ENCODE measurements at regions not wholly inside any gene's neighbourhood (a gene's known extent, or its start where the extent isn't known, plus 50 kb on each side); places are given as distances from the start of the nearest gene placed in this dataset.

- DNase-seq, result no peak
Observed at GRCh38 chr22:48198489-48199459, 1436.3 kb downstream of the TBC1D22A start.

- no peak for DNase-seq
Observed at GRCh38 chr22:48197189-48197690, 1434.8 kb downstream of the TBC1D22A start.

DNA sequence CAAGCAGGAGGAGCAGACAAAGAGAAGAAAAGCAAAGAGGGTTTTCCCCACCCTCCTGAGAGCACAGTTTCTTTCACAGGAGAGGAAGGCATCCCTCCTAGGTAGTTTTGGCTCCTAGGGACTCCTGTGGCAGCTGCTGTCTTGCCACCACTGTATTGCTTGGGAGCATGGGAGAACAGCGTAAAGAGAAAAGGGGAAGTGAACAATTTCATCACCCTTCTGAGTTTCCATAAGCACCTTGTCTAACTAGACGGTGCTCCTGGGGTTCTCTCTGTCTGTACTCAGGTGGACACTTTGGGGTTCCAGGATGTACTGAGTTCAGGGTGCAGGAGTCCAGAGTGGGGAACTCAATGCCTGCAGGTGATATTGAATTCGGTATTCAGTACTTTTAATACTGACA is 1430.5 kb downstream of the TBC1D22A start:
- no peak for DNase-seq

DNA sequence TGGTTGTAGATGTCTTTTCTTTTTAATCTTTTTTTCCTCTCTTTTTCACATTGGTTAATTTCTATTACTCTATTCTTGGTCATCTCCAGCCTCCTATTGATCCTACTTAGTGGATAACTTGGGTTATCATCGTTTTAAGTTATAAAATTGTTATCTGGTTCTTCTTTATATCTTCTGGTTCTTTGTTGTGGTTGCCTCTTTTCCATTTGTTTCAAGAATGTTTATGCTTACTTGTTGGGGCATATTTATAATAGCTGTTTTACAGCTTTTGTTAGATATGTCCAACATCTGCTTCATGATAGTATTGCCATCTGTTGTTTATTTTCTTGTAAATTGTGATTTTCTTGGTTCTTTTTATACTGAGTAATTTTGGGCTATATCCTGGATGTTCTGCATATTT is 1429.6 kb downstream of the TBC1D22A start:
- no peak for DNase-seq

GRCh38 chr22:48188231-48188721 is 1425.8 kb downstream of the TBC1D22A start:
- no peak for DNase-seq

- no peak for DNase-seq
Observed at GRCh38 chr22:48187356-48187755, 1424.9 kb downstream of the TBC1D22A start.

- no peak for DNase-seq
Observed at GRCh38 chr22:48186146-48186790, 1423.8 kb downstream of the TBC1D22A start.

- DNase-seq, result no peak
Observed at GRCh38 chr22:48185071-48186055, 1422.9 kb downstream of the TBC1D22A start.

DNA sequence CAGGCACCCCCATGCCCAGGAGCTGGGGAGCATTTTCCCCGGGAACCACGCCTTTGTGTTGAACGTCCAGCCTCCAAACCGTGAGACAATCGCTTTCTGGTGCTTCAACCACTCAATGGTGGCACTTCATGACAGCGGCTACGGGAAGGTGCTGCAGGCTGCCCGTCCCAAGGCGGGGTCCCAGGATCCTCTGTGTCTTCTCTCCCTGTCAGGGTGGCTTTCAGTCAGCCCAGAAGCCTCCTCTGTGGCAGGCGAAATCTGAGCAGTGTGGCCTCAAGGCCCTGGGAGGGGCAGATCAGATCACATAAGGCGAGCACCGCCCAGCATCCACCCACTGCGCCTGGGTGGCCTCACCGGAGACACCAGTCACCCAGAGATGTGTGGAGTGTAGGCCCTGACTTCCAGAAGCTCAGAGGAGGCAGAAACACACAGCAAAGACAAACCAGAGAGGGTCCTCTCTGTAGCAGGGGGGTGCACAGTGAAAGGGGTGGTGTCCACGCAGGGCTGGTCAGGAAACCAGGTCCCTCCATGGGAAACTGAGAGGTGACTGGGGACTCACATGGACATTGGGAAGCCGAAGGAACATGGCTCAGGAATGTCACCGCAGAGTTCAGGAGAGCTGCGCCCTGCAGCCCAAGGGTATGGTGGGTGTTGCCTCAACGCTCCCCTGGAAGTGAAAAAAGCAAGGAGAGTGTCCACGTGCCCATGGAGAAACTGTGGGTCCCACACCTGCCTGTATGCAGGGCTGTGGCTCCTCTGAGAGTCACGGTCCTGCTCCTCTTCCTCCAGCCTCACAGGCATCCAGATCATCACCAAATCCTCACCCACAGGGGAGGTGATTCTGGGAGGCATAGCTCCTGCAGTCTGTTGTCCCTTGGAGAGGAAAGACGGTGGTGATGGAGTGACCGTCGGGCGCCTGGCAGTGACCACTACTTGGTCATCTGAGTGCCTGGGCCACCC is 1420.7 kb downstream of the TBC1D22A start:
- no peak for DNase-seq

DNA sequence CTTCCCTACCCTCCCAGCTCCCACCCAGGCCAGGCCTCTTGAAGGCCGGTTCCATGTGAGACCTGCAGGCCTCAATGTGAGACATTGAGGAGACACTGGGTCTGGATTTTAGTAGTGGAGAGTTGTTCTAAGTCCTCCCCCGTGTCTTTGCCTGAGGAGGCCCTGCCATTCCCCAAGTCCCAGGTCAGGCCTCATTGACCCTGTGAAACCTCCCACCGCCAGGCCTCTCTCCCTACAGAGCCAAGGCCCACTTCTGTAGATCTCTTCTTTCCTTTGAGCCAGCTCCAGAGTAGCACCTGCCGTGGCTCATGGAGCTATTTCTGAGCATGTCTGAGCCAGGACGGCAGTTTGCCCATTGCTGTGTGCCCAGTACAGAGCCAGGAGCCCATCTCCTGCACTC is 1419.6 kb downstream of the TBC1D22A start:
- no peak for DNase-seq

DNA sequence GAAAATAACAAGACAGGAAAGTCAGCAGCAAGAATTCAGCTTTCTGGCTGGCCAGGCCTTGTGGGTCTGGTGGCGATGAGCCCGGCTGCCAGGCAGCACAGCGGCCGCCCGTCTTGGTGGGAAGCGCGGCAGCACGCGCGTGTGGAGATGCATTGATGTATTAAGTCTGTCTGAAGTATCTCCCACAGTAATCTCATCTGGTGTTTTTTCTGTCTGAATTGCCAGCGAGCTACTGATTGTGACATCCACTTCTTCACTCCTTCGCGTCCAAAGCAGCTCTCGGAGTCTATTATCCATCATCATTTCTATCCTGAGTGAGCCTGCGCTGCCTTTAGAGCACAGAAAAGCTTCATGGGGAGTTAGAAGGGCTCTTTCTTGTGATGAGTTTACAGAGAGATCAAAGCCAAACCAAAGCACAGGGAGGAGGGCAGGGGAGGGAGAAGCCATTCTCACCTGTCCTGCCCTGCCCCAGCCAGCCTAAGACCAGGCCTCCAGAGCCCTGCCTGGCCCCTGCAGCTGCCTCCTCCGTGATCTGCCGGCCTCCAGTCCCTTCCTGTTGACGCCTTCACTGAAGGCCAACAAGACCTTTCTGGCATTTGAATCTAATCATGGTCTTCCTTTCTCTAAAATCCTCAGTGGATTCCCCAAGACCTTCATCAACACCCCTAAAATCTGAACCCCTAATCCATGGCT is 1419.0 kb downstream of the TBC1D22A start:
- no peak for DNase-seq

- DNase-seq, result no peak
Observed at GRCh38 chr22:48180631-48181030, 1418.2 kb downstream of the TBC1D22A start.

- no peak for DNase-seq
Observed at GRCh38 chr22:48179571-48180546, 1417.4 kb downstream of the TBC1D22A start.

- DNase-seq, result no peak
Observed at GRCh38 chr22:48178536-48178935, 1416.1 kb downstream of the TBC1D22A start.

- DNase-seq, result no peak
Observed at GRCh38 chr22:48177631-48178030, 1415.2 kb downstream of the TBC1D22A start.

GRCh38 chr22:48175721-48176120 is 1413.3 kb downstream of the TBC1D22A start:
- no peak for DNase-seq

DNA sequence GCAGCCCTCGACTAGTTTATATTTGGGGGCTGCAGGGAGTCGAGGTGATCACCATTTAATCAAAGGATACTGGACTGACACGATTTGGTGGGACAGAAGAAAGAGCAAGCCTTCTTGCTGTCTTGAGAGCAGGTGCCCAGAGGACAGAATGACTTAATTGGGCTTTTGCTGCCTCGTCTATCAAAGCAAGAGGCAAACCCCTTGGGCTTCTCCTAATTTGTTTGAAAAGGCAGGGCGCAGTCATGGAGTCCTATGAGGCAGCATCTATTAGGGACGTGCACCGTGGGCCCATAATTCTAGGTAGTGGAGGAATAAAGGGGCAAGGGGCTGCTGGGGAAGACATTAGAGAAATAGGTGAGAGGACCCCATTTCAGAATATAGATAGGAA is 1411.3 kb downstream of the TBC1D22A start:
- DNase-seq, result no peak

DNA sequence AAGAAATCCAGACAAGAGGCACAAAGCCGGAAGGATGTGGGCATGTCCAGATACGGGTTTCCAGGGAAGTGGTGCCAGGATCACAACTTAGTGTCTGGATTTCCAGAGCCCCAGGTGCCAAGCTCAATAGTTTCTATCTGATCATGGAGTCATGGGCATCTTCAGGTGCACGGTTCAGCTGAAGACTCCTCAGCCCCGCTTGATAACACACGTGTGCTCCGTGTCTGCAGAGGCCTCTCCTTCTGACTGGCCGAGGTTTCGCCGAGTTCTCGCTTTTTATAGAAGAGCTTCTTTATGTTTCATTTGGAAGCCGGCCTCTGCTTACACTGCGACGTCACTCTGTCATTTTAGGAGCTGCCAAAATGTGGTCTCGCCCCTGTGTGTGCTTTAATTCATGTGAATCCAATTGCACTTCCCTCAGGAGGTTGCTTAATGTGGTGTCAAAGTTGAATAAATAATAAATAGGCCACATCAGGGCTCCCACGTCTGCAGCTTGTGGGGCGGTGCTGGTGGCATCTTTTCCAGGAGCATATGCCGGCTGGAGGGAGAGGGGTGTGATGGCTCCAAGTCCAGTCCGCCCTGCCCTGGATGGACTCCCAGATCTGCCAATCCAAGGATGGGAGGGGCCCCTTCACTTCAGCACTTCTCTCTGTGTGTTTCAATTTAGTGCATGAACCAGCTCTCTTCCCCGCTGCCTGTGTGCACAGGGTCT is 1410.8 kb downstream of the TBC1D22A start:
- DNase-seq, result no peak

DNA sequence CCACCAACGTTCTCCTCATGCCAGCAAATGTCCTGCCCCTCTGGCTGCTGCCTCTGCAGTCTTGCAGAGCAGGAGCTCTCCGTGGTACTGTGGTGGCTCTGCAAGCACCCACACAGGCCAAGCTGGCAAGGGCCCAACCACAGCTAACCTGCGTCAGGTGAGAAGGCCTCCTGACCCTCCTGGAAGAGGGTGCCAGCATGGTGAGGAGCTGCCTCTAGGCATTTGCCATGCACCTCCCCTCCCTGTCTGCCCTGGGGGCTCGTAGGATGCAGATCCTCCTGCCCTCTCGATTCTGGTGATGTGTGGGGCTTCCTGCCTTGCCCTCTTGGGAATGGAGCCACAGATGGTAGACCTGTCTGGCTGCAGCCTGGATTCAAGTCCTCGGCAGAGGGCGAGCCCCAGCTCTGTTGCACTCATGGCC is 1408.8 kb downstream of the TBC1D22A start:
- no peak for DNase-seq
